Type B pancreatic cell (in vitro differentiated cells): ENCODE measurements at regions not wholly inside any gene's neighbourhood (a gene's known extent, or its start where the extent isn't known, plus 50 kb on each side); places are given as distances from the start of the nearest gene placed in this dataset.

Source experiments
- DNase-seq: peaks from one replicate; pipeline ENCODE4 v3.0.0; 2021; ENCODE audit warnings: mixed read lengths; ENCODE audit not compliant: unreplicated experiment; ENCODE audit errors: extremely low spot score
- H3K27ac Mint-ChIP-seq: 2 replicates; pipeline ENCODE4 v1.8.0; 2021; ENCODE audit warnings: mild to moderate bottlenecking, mixed read lengths
- H3K27me3 Mint-ChIP-seq: 2 replicates; pipeline ENCODE4 v1.8.0; 2021; ENCODE audit warnings: mixed read lengths
- H3K36me3 Mint-ChIP-seq: 2 replicates; pipeline ENCODE4 v1.8.0; 2021; ENCODE audit warnings: mixed read lengths
- H3K4me1 Mint-ChIP-seq: one replicate; pipeline ENCODE4 v1.8.0; 2021; ENCODE audit warnings: mixed read lengths; ENCODE audit not compliant: unreplicated experiment
- H3K4me3 Mint-ChIP-seq: 2 replicates; pipeline ENCODE4 v1.8.0; 2021; ENCODE audit warnings: mild to moderate bottlenecking, mixed read lengths
- H3K9me3 Mint-ChIP-seq: 2 replicates; pipeline ENCODE4 v1.8.0; 2021; ENCODE audit warnings: mixed read lengths
- CTCF ChIP-seq: fragments of 200-600 bp; sonication (generic); conservative IDR thresholded peaks from 2 replicates; pipeline ENCODE4 v1.5.0; 2021; ENCODE audit warnings: antibody characterized with exemption, mild to moderate bottlenecking

- H3K4me3 Mint-ChIP-seq, result no peak overlapping the region
- no peaks in the 10 kb centered on the region for H3K27me3 Mint-ChIP-seq
- peaks cover 15% of the 10 kb centered on the region for H3K4me1 Mint-ChIP-seq
- TF ChIP-seq CTCF, result no peak
- H3K27ac Mint-ChIP-seq, result no peak overlapping the region
- no peak for DNase-seq
- H3K36me3 Mint-ChIP-seq, result no peaks in the 10 kb centered on the region
- no peaks in the 10 kb centered on the region for H3K9me3 Mint-ChIP-seq
These were observed 108.7 kb upstream of the SLC10A2 start for GRCh38 chr13:103174966-103175365.

- Mint-ChIP-seq H3K27me3 (no peaks in the 10 kb centered on the region), H3K36me3 (no peaks in the 10 kb centered on the region), H3K27ac (no peak overlapping the region), H3K4me1 (peaks cover 7% of the 10 kb centered on the region), H3K9me3 (peaks cover 8% of the 10 kb centered on the region), H3K4me3 (no peak overlapping the region)
- no peak for DNase-seq
- no peak for TF ChIP-seq CTCF
These were observed 102.8 kb upstream of the SLC10A2 start for GRCh38 chr13:103168901-103169508.

- no peaks in the 10 kb centered on the region for H3K27me3 Mint-ChIP-seq
- DNase-seq, result no peak
- peaks cover 7% of the 10 kb centered on the region for H3K4me1 Mint-ChIP-seq
- H3K4me3 Mint-ChIP-seq, result no peak overlapping the region
- H3K9me3 Mint-ChIP-seq, result peaks cover 13% of the 10 kb centered on the region
- no peak overlapping the region for H3K27ac Mint-ChIP-seq
- H3K36me3 Mint-ChIP-seq, result no peaks in the 10 kb centered on the region
- no peak for TF ChIP-seq CTCF
These were observed 98.0 kb upstream of the SLC10A2 start for GRCh38 chr13:103164251-103164650.

- no peak for TF ChIP-seq CTCF
- Mint-ChIP-seq H3K27ac (no peak overlapping the region), H3K27me3 (no peaks in the 10 kb centered on the region), H3K4me1 (peaks cover 9% of the 10 kb centered on the region), H3K36me3 (no peaks in the 10 kb centered on the region), H3K9me3 (peaks cover 5% of the 10 kb centered on the region), H3K4me3 (no peak overlapping the region)
- no peak for DNase-seq
These were observed 95.3 kb upstream of the SLC10A2 start for GRCh38 chr13:103161476-103161875.

- no peak overlapping the region for H3K4me3 Mint-ChIP-seq
- no peak for DNase-seq
- peaks cover 5% of the 10 kb centered on the region for H3K9me3 Mint-ChIP-seq
- no peaks in the 10 kb centered on the region for H3K36me3 Mint-ChIP-seq
- H3K27ac Mint-ChIP-seq, result no peak overlapping the region
- TF ChIP-seq CTCF, result no peak
- H3K4me1 Mint-ChIP-seq, result peaks cover 13% of the 10 kb centered on the region
- H3K27me3 Mint-ChIP-seq, result no peaks in the 10 kb centered on the region
These were observed 91.4 kb upstream of the SLC10A2 start for GRCh38 chr13:103157434-103158145.
